ENCODE measurements at regions not wholly inside any gene's neighbourhood (a gene's known extent, or its start where the extent isn't known, plus 50 kb on each side); places are given as distances from the start of the nearest gene placed in this dataset.

DNA sequence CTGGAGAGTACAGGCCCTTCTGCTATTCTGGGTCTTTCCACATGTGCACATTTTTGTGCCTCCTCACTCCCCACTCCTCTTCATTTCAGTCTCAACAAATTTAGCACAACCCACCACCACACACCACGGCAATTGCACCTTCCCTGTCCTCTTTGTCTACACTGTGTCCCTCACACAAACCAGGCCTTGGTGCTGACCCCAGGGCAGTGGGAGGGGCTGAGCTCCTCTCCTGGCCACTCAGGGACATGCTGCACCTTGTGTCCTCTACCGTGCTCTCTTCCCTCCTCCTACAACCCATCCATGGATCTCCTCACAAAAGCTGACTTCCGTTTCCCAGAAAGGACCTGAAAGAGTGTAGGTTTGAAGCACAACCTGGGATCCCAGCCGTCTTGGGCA is 90.9 kb upstream of the IKZF1 start:
- Histone ChIP-seq H3K4me1 (ENCODE audit: low read depth, poor library complexity, severe bottlenecking) (no peaks in the 10 kb centered on the region), H3K36me3 (ENCODE audit: insufficient read depth) (no peaks in the 10 kb centered on the region), H3K27me3 (ENCODE audit: insufficient read depth, low read depth) (no peaks in the 10 kb centered on the region), H3K79me2 (ENCODE audit: insufficient read depth, low read depth) (no peaks in the 10 kb centered on the region), H2AFZ (ENCODE audit: low read depth) (no peak overlapping the region), H3K4me3 (IDR thresholded peaks at IDR 0.05; ENCODE audit: insufficient read depth, low read depth, low read length) (no peak overlapping the region), H3K9ac (no peak overlapping the region), H3K4me2 (no peak overlapping the region), H4K20me1 (ENCODE audit: insufficient read depth) (no peaks in the 10 kb centered on the region), H3K27ac (no peak overlapping the region)
- TF ChIP-seq, protein P1, sequence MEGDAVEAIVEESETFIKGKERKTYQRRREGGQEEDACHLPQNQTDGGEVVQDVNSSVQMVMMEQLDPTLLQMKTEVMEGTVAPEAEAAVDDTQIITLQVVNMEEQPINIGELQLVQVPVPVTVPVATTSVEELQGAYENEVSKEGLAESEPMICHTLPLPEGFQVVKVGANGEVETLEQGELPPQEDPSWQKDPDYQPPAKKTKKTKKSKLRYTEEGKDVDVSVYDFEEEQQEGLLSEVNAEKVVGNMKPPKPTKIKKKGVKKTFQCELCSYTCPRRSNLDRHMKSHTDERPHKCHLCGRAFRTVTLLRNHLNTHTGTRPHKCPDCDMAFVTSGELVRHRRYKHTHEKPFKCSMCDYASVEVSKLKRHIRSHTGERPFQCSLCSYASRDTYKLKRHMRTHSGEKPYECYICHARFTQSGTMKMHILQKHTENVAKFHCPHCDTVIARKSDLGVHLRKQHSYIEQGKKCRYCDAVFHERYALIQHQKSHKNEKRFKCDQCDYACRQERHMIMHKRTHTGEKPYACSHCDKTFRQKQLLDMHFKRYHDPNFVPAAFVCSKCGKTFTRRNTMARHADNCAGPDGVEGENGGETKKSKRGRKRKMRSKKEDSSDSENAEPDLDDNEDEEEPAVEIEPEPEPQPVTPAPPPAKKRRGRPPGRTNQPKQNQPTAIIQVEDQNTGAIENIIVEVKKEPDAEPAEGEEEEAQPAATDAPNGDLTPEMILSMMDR (conservative IDR thresholded peaks at IDR 0.05; ENCODE audit: low read depth, low read length), result no peak

DNA sequence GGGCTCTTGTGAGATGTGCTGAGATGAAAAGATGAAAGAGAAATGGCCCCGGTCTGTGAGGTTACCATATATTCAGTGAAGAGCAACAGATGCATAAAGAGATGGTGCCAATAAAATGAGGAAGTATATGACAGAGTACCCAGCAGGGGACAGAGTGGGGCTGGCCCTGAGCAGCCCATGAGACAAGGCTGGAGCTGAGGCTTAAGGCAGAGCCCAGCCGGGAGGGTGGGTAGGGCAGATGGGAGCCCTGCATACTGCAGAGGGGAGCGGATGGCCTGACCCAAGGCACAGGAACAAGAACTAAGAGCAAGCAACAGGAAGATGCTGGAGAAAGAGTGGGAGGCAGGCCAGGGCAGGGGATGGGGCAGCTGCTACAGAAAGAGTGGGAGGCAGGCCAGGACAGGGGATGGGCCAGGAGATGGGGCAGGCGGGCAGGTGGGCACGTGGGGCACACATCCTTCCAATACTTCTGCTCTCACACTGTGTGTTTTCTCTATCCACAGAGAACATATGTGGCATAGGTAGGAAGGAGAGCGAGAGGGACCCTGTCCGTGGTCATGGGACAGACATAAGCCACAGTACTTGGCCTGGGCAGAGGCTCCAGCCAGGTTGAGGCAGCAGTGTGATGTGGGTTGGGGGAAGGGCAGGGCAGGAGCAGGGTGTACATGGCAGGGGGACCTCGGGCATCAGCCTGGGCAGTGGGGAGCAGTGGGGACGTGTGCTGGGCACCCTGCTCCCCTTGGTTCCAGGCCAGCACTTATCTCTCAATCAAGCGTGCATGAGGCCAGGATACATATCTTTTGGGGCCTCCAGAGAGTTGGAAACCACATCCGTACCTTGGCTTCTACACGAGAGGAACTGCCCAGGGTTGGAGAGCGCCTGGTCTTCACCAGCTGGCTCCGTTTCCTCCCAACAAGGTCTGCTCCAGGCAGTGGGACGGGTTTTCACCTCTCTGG is 91.6 kb upstream of the IKZF1 start:
- no peaks in the 10 kb centered on the region for H3K79me2 ChIP-seq (ENCODE audit: insufficient read depth, low read depth)
- TF ChIP-seq, protein P1 (conservative IDR thresholded peaks at IDR 0.05; ENCODE audit: low read depth, low read length), result no peak
- H4K20me1 ChIP-seq (ENCODE audit: insufficient read depth), result no peaks in the 10 kb centered on the region
- no peak overlapping the region for H2AFZ ChIP-seq (ENCODE audit: low read depth)
- no peaks in the 10 kb centered on the region for H3K27me3 ChIP-seq (ENCODE audit: insufficient read depth, low read depth)
- no peak overlapping the region for H3K27ac ChIP-seq
- no peak overlapping the region for H3K9ac ChIP-seq
- H3K36me3 ChIP-seq (ENCODE audit: insufficient read depth), result no peaks in the 10 kb centered on the region
- no peak overlapping the region for H3K4me3 ChIP-seq (IDR thresholded peaks at IDR 0.05; ENCODE audit: insufficient read depth, low read depth, low read length)
- H3K4me1 ChIP-seq (ENCODE audit: low read depth, poor library complexity, severe bottlenecking), result no peaks in the 10 kb centered on the region
- H3K4me2 ChIP-seq, result no peak overlapping the region

- Histone ChIP-seq H3K4me3 (IDR thresholded peaks at IDR 0.05; ENCODE audit: insufficient read depth, low read depth, low read length) (no peak overlapping the region), H4K20me1 (ENCODE audit: insufficient read depth) (no peaks in the 10 kb centered on the region), H2AFZ (ENCODE audit: low read depth) (no peak overlapping the region), H3K27me3 (ENCODE audit: insufficient read depth, low read depth) (no peaks in the 10 kb centered on the region), H3K79me2 (ENCODE audit: insufficient read depth, low read depth) (no peaks in the 10 kb centered on the region), H3K36me3 (ENCODE audit: insufficient read depth) (no peaks in the 10 kb centered on the region), H3K4me1 (ENCODE audit: low read depth, poor library complexity, severe bottlenecking) (no peaks in the 10 kb centered on the region), H3K27ac (no peak overlapping the region), H3K4me2 (no peak overlapping the region), H3K9ac (no peak overlapping the region)
- TF ChIP-seq, protein P1 (conservative IDR thresholded peaks at IDR 0.05; ENCODE audit: low read depth, low read length), result no peak
These were observed 92.5 kb upstream of the IKZF1 start for GRCh38 chr7:50212016-50212325.

GRCh38 chr7:50211130-50212015 is 93.1 kb upstream of the IKZF1 start:
- no peaks in the 10 kb centered on the region for H3K4me1 ChIP-seq (ENCODE audit: low read depth, poor library complexity, severe bottlenecking)
- no peak overlapping the region for H3K4me2 ChIP-seq

More at GRCh38 chr7:50211130-50212015, 93.1 kb upstream of the IKZF1 start:
- TF ChIP-seq, protein P1 (conservative IDR thresholded peaks at IDR 0.05; ENCODE audit: low read depth, low read length), result no peak
- H3K79me2 ChIP-seq (ENCODE audit: insufficient read depth, low read depth), result no peaks in the 10 kb centered on the region
- no peak overlapping the region for H2AFZ ChIP-seq (ENCODE audit: low read depth)
- H3K4me3 ChIP-seq (IDR thresholded peaks at IDR 0.05; ENCODE audit: insufficient read depth, low read depth, low read length), result no peak overlapping the region
- H3K27ac ChIP-seq, result no peak overlapping the region
- no peaks in the 10 kb centered on the region for H3K36me3 ChIP-seq (ENCODE audit: insufficient read depth)
- H3K27me3 ChIP-seq (ENCODE audit: insufficient read depth, low read depth), result no peaks in the 10 kb centered on the region
- H4K20me1 ChIP-seq (ENCODE audit: insufficient read depth), result no peaks in the 10 kb centered on the region
- H3K9ac ChIP-seq, result no peak overlapping the region
